ENCODE measurements at regions not wholly inside any gene's neighbourhood (a gene's known extent, or its start where the extent isn't known, plus 50 kb on each side); places are given as distances from the start of the nearest gene placed in this dataset.

DNA sequence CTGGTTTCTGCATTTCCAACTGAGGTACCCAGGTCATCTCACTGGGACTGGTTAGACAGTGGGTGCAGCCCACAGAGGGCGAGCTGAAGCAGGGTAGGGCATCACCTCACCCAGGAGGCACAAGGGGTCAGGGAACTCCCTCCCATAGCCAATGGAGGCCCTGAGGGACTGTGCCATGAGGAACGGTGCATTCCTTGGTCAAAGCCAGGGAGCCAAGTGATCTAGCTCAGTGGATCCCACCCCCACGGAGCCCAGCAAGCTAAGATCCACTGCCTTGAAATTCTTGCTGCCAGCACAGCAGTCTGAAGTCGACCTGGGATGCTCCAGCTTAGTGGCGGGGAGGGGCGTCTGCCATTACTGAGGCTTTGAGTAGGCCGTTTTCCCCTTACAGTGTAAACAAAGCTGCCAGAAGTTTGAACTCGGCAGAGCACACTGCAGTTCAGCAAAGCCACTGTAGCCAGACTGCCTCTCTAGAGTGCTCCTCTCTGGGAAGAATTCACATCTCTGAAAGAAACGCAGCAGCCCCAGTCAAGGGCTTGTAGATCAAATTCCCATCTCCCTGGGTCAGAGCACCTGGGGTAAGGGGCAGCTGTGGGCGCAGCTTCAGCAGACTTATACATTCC lies 1386.6 kb upstream of the PCDH9 start:
- POLR2A ChIA-PET (ENCODE audit: low non-redundant PET), result no interaction called here

DNA sequence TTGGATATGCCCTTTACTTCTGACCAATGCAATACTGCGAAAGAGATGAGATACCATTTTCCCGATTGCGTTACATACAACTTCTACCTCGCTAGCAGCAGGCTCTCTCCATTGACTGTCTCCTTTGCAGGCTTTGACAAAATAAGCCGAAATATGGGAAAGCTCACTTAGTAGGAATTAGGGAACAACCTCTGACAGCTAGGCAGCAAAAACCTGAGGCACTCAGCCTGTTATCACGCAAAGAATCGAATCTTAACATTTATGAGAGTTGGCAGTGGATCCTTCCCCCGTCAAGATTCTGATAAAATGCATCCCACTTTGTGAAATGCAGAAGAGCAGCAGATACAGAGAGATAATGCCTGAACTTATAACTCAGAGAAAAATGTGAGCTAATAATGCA lies 1379.5 kb upstream of the PCDH9 start:
- TF ChIP-seq EZH2 (IDR thresholded peaks at IDR 0.05; ENCODE audit: borderline replicate concordance, low read depth, low read length, poor library complexity, severe bottlenecking) (no peak), CTCF (conservative IDR thresholded peaks at IDR 0.05; ENCODE audit: low read depth, low read length) (no peak)
- no peak for DNase-seq (ENCODE audit: low spot score)
- no TSS peak for BruUV-seq (replicated peaks)
- H3K9me3 ChIP-seq (ENCODE audit: low read depth, low read length, poor library complexity, severe bottlenecking), result peaks cover 6% of the 10 kb centered on the region
- H3K4me3 ChIP-seq (ENCODE audit: low read depth, low read length, poor library complexity, severe bottlenecking), result no peak overlapping the region
- intact Hi-C loops (cut with micrococcal nuclease; ENCODE audit: unreplicated experiment), result no loop called here
- no peak overlapping the region for H3K27ac ChIP-seq (ENCODE audit: low read depth, low read length, poor library complexity, severe bottlenecking)
- no peaks in the 10 kb centered on the region for H3K4me1 ChIP-seq (ENCODE audit: insufficient read depth, low read length, poor library complexity, severe bottlenecking)
- CTCF ChIA-PET, result no interaction called here
- H3K36me3 ChIP-seq (ENCODE audit: insufficient read depth, low read length, poor library complexity, severe bottlenecking), result no peaks in the 10 kb centered on the region
- H3K27me3 ChIP-seq (replicated peaks; ENCODE audit: insufficient read depth, low read depth, low read length, poor library complexity), result no peaks in the 10 kb centered on the region
- POLR2A ChIA-PET (ENCODE audit: low non-redundant PET), result no interaction called here

More for the DNA sequence above, 1386.6 kb upstream of the PCDH9 start:
- no peak overlapping the region for H3K4me3 ChIP-seq (ENCODE audit: low read depth, low read length, poor library complexity, severe bottlenecking)
- no peaks in the 10 kb centered on the region for H3K4me1 ChIP-seq (ENCODE audit: insufficient read depth, low read length, poor library complexity, severe bottlenecking)
- H3K27me3 ChIP-seq (replicated peaks; ENCODE audit: insufficient read depth, low read depth, low read length, poor library complexity), result no peaks in the 10 kb centered on the region
- no peak for DNase-seq (ENCODE audit: low spot score)
- H3K27ac ChIP-seq (ENCODE audit: low read depth, low read length, poor library complexity, severe bottlenecking), result no peak overlapping the region
- intact Hi-C loops (cut with micrococcal nuclease; ENCODE audit: unreplicated experiment), result no loop called here
- BruUV-seq (replicated peaks), result no TSS peak
- CTCF ChIA-PET, result no interaction called here
- H3K9me3 ChIP-seq (ENCODE audit: low read depth, low read length, poor library complexity, severe bottlenecking), result no peaks in the 10 kb centered on the region
- no peaks in the 10 kb centered on the region for H3K36me3 ChIP-seq (ENCODE audit: insufficient read depth, low read length, poor library complexity, severe bottlenecking)
- TF ChIP-seq EZH2 (IDR thresholded peaks at IDR 0.05; ENCODE audit: borderline replicate concordance, low read depth, low read length, poor library complexity, severe bottlenecking) (no peak), CTCF (conservative IDR thresholded peaks at IDR 0.05; ENCODE audit: low read depth, low read length) (no peak)

DNA sequence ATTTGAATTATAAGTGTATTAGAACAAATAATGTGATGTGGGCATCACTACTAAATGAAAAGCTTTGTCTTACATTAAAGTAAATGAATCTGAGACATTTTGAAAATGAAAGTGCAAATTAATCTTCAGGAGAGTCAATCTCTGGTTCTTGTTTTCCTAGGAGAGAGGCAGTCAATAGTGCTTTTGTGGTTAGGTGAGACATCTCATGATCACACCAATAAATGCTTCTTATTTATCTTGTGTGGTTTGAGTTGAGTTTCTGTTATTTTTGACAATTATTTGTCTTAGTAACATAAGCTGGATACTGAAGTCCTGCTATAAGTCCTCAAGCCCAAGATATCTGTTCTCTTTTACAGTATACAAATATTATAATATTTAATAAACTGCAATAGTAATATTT lies 1378.0 kb upstream of the PCDH9 start:
- no peaks in the 10 kb centered on the region for H3K27me3 ChIP-seq (replicated peaks; ENCODE audit: insufficient read depth, low read depth, low read length, poor library complexity)
- intact Hi-C loops (cut with micrococcal nuclease; ENCODE audit: unreplicated experiment), result no loop called here
- POLR2A ChIA-PET (ENCODE audit: low non-redundant PET), result no interaction called here
- CTCF ChIA-PET, result no interaction called here
- H3K4me1 ChIP-seq (ENCODE audit: insufficient read depth, low read length, poor library complexity, severe bottlenecking), result no peaks in the 10 kb centered on the region
- TF ChIP-seq EZH2 (IDR thresholded peaks at IDR 0.05; ENCODE audit: borderline replicate concordance, low read depth, low read length, poor library complexity, severe bottlenecking) (no peak), CTCF (conservative IDR thresholded peaks at IDR 0.05; ENCODE audit: low read depth, low read length) (no peak)
- H3K9me3 ChIP-seq (ENCODE audit: low read depth, low read length, poor library complexity, severe bottlenecking), result peaks cover 6% of the 10 kb centered on the region
- no peaks in the 10 kb centered on the region for H3K36me3 ChIP-seq (ENCODE audit: insufficient read depth, low read length, poor library complexity, severe bottlenecking)
- DNase-seq (ENCODE audit: low spot score), result no peak
- no TSS peak for BruUV-seq (replicated peaks)
- H3K27ac ChIP-seq (ENCODE audit: low read depth, low read length, poor library complexity, severe bottlenecking), result no peak overlapping the region
- H3K4me3 ChIP-seq (ENCODE audit: low read depth, low read length, poor library complexity, severe bottlenecking), result no peak overlapping the region

Measured in A673 (cell line).